ENCODE measurements at regions not wholly inside any gene's neighbourhood (a gene's known extent, or its start where the extent isn't known, plus 50 kb on each side); places are given as distances from the start of the nearest gene placed in this dataset.

GRCh38 chr9:17894501-17895160, 315.8 kb downstream of the SH3GL2 start:
- DNase-seq: no peak

GRCh38 chr9:17900606-17901005, 321.7 kb downstream of the SH3GL2 start:
- DNase-seq: no peak

GRCh38 chr9:17905366-17905765, 326.5 kb downstream of the SH3GL2 start:
- no peak for DNase-seq

GRCh38 chr9:17905781-17906175, 326.9 kb downstream of the SH3GL2 start:
- DNase-seq: no peak

GRCh38 chr9:17906176-17906840, 327.4 kb downstream of the SH3GL2 start:
- DNase-seq: no peak

- DNase-seq: no peak
Measured at GRCh38 chr9:17906841-17907778, 328.2 kb downstream of the SH3GL2 start.

- DNase-seq: no peak
Measured at GRCh38 chr9:17907779-17908508, 329.1 kb downstream of the SH3GL2 start.

- DNase-seq: no peak
Measured at GRCh38 chr9:17926246-17926645, 347.4 kb downstream of the SH3GL2 start.

- no peak for DNase-seq
Measured at GRCh38 chr9:17927616-17928015, 348.8 kb downstream of the SH3GL2 start.

- DNase-seq: no peak
Measured at GRCh38 chr9:17928228-17928627, 349.4 kb downstream of the SH3GL2 start.

GRCh38 chr9:17928768-17929167, 349.9 kb downstream of the SH3GL2 start:
- DNase-seq: no peak

GRCh38 chr9:17929506-17929905, 350.6 kb downstream of the SH3GL2 start:
- no peak for DNase-seq

- no peak for DNase-seq
Measured at GRCh38 chr9:17930071-17930470, 351.2 kb downstream of the SH3GL2 start.

- no peak for DNase-seq
Measured at GRCh38 chr9:17936365-17936764, 357.5 kb downstream of the SH3GL2 start.

- no peak for DNase-seq
Measured at GRCh38 chr9:17938035-17938655, 359.3 kb downstream of the SH3GL2 start.

- no peak for DNase-seq
Measured at GRCh38 chr9:17942498-17942897, 363.6 kb downstream of the SH3GL2 start.

GRCh38 chr9:17955409-17955808, 376.5 kb downstream of the SH3GL2 start:
- no peak for DNase-seq

GRCh38 chr9:17958363-17958762, 379.5 kb downstream of the SH3GL2 start:
- DNase-seq: no peak

GRCh38 chr9:17962747-17963146, 383.9 kb downstream of the SH3GL2 start:
- DNase-seq: no peak

- DNase-seq: no peak
Measured at GRCh38 chr9:17963498-17963897, 384.6 kb downstream of the SH3GL2 start.

GRCh38 chr9:17967731-17968130, 388.9 kb downstream of the SH3GL2 start:
- no peak for DNase-seq

- no peak for DNase-seq
Measured at GRCh38 chr9:17969232-17969631, 390.4 kb downstream of the SH3GL2 start.

GRCh38 chr9:17970277-17970676, 391.4 kb downstream of the SH3GL2 start:
- no peak for DNase-seq
